ES-I3 (cell line): ENCODE measurements at regions not wholly inside any gene's neighbourhood (a gene's known extent, or its start where the extent isn't known, plus 50 kb on each side); places are given as distances from the start of the nearest gene placed in this dataset.
"Not testable (repeated sequence)": the region's sequence is repeated elsewhere in the genome, so short reads cannot be mapped to it uniquely, and the experiment has no call there.

Source experiments
- H3K36me3 ChIP-seq: 2 replicates; pipeline ENCODE4 v1.6.1; 2013; ENCODE audit warnings: mild to moderate bottlenecking, low read length, control low read depth, moderate library complexity; ENCODE audit not compliant: insufficient read depth
- H3K4me1 ChIP-seq: 2 replicates; pipeline ENCODE4 v1.6.1; 2013; ENCODE audit warnings: mild to moderate bottlenecking, control low read depth, low read length; ENCODE audit not compliant: insufficient read depth
- H3K9ac ChIP-seq: 2 replicates; pipeline ENCODE4 v1.6.1; 2013; ENCODE audit warnings: low read depth, mild to moderate bottlenecking, low read length, moderate library complexity
- H3K9me3 ChIP-seq: 2 replicates; pipeline ENCODE4 v1.6.1; 2013; ENCODE audit warnings: mild to moderate bottlenecking, low read length, moderate library complexity; ENCODE audit not compliant: control insufficient read depth, insufficient read depth

DNA sequence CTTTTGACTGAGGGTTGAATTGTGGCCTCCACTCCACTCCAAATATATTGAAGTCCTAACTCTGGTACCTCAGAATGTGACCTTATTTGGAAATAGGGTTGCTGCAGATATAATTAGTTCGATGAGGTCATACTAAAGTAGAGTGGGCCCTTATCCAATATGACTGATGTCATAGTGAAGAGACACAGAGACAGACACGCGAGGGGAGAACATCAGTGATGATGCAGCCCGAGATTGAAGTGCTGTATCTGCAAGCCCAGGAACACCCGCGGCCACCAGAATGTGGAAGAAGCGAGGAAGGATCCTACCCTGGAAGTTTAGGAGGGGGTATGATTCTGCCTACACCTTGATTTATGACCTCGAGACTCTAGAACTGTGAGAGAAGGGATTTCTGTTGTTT, 279.0 kb downstream of the ANKRD50 start:
- no peaks in the 10 kb centered on the region for H3K36me3 ChIP-seq
- no peaks in the 10 kb centered on the region for H3K4me1 ChIP-seq
- H3K9ac ChIP-seq = no peak overlapping the region
- no peaks in the 10 kb centered on the region for H3K9me3 ChIP-seq

DNA sequence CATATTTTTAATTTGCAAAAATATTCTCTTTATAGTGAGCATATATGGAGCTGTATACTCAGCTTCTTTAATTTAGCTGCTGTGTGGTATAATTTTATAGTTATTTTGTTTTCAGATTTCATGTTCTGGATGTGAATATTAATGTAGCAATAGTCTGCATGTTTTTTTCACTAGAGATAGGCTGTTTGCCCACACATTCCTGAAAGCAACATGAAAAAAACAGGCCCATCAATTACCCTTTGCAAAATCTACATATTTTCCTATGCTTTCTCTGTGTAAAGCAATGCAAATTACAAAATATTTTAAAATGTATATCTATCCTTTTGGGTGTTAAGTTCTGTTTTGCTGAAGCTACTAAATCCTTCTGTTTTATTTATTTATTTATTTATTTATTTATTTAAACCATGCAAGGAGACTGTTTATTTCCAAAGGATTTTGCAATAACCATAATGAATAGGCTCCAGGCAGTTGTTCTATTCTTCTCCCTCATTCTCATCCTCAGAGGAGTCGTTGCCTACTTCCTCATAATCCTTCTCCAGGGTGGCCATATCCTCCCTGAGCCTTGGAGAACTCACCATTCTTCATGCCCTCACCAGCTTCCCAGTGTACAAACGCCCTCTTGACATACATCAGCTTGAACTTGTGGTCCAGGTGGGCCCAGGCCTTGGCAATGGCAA, 277.1 kb downstream of the ANKRD50 start:
- H3K4me1 ChIP-seq = no peaks in the 10 kb centered on the region
- no peaks in the 10 kb centered on the region for H3K9me3 ChIP-seq
- no peaks in the 10 kb centered on the region for H3K36me3 ChIP-seq
- H3K9ac ChIP-seq = no peak overlapping the region

DNA sequence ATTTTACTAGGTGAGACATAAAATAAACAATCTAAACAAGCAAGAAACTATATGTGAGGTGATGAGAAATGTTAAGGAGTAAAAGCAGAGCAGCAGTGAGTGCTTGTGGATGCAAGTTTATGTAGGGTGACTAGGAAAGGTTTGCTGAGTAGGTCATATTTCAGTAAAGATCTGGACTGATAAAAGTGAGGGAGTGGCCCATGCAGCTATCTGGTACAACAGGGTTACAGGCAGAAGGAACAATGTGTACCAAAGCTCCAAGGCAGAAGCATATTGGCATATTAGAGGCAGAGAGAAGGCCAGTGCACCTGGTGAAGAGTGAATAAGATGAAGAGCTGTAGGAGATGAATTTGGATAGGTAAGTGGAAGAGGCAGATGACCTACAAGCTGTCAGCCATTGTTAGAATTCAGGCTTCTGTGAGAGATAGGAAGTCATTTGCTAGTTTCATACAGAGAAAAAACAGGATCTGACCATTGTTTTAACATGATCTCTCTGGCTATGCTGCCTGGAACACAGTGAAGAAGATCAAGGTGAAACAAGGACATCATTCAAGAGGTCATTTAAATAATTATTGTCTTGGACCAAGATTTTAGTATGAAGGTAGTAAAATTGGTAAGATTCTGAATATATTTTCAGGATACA, 274.6 kb downstream of the ANKRD50 start:
- H3K4me1 ChIP-seq = no peaks in the 10 kb centered on the region
- H3K9ac ChIP-seq = no peak overlapping the region
- H3K36me3 ChIP-seq = no peaks in the 10 kb centered on the region
- no peaks in the 10 kb centered on the region for H3K9me3 ChIP-seq

DNA sequence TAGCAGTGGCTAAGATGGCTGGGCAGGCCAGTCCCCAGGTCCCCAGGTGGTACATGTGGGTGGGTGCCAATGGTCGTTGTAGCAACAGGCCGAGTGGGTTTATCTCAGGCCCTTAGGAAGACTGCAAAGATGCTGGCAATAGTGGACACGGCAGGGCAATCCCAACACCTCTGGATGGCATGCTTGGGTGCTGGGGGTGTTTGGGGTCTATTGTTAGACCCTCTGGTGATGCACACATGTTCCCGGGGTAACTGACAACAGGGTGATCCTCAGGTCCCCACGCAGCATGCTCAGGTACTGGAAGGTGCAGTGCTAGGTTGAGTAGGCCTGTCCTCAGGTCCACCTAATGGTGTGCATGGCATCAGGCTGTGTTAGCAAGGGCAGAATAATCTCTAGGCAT, 267.5 kb downstream of the ANKRD50 start:
- no peaks in the 10 kb centered on the region for H3K4me1 ChIP-seq
- no peaks in the 10 kb centered on the region for H3K9me3 ChIP-seq
- no peaks in the 10 kb centered on the region for H3K36me3 ChIP-seq
- no peak overlapping the region for H3K9ac ChIP-seq

DNA sequence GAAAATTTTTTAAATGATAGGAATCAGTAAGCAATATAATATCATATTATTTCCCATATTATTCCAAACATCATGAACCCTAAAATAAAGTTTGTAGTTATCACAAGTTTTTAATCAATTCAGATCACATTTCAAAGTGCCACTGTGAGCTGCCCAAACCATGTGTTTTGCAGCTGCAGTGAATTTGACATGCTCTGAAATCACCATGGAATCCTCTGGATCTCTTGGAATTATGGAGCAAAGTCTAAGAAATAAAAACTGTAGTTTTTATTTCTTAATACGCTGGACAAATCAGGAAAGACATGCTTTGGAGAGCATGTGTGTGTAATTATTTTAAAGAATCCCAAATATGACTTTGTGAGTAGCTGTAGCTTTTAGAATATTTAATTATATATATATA, 262.7 kb downstream of the ANKRD50 start:
- Histone ChIP-seq H3K9ac (no peak overlapping the region), H3K4me1 (no peaks in the 10 kb centered on the region), H3K9me3 (no peaks in the 10 kb centered on the region), H3K36me3 (no peaks in the 10 kb centered on the region)

DNA sequence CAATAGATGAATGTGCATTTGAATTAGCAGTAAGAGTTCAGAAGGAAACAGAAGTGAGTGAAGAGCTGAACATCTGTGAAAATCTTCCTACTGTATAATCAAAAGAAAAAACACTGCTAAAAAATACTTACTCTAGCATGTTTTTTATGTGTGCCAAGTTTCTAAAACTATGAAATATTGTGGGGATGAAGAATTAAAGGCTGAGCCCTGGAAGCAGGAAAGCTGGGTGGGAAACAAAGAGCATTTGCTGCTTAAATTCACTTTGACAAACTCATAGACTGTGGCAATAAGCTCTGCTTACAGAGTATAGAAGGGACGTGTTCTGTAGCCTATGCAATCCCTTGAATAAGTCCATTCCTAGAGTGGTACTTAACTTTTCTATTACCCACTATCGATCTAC, 261.7 kb downstream of the ANKRD50 start:
- Histone ChIP-seq H3K9me3 (no peaks in the 10 kb centered on the region), H3K36me3 (no peaks in the 10 kb centered on the region), H3K9ac (no peak overlapping the region), H3K4me1 (no peaks in the 10 kb centered on the region)

DNA sequence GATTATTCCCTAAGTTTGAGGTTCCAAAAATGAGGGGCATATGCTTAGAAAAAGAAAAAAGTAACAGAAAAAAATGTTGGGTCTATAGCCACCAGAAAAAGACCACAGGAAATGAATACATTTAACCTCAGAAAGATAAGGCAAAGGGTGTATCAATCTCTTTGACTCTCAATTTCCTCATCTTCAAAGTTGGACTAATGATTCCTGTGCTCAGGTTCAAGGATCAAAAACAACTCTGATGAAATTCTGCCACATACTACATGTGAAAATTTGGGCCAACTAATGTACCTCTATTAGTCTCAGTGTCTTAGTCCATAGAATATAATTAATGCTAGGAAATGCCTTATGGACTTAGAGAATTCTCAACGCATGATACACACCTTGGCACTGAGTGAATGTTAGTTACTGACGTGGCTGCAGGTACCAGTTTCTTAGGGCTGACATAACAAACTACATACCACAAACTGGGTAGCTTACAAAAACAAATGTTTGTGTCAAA, 257.7 kb downstream of the ANKRD50 start:
- Histone ChIP-seq H3K36me3 (no peaks in the 10 kb centered on the region), H3K4me1 (no peaks in the 10 kb centered on the region), H3K9ac (no peak overlapping the region), H3K9me3 (no peaks in the 10 kb centered on the region)

DNA sequence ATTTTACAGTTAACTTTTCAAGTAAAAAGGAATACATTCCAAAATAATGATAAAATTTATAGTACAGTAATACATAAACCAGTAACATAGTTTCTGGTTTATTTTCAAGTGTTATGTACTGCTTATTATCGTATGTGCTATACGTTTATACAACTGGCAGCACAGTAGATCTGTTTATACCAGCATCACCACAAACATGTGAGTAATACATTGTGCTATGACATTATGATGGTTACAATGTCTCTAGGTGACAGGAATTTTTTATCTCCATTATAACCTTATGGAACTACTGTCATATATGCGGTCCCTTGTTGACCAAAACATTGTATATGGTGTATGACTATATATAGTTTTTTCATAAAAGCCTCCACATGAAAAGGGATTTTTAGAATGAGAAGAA, 256.9 kb downstream of the ANKRD50 start:
- no peaks in the 10 kb centered on the region for H3K9me3 ChIP-seq
- no peak overlapping the region for H3K9ac ChIP-seq
- H3K36me3 ChIP-seq = no peaks in the 10 kb centered on the region
- H3K4me1 ChIP-seq = no peaks in the 10 kb centered on the region

DNA sequence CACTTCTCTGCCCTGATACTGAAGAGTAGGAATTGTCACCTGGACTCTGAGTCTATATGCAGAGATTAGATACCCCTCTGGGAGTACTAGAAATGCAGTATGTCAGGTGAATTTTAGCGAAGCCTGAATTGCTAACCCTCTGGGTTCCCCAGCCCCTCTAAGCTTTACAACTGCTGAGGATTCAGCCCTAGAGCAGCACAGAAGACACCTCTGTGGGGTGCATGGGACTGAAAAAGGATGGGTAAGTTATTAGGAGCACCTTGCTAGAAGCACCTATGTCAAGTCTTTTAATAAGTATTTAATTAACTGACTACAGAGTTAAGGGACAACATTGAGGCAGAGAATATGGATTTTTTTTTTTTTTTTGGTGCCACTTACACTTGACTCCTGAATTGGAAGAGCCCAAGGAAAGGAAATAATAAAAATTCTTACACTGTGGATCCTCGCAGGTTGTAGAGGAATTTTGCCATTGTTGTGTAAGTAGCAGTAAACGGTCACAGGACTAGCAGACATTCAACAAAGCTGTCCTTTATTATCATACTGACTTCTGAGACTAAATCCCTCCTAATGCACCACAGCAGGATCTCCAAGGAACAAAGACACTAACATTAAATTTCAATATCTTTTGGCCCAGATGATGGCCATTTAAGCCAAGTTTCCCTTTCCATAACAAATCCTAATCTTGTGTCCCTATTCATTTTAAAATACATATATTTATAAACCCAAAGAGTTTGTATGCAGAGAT, 253.2 kb downstream of the ANKRD50 start:
- no peaks in the 10 kb centered on the region for H3K9me3 ChIP-seq
- no peak overlapping the region for H3K9ac ChIP-seq
- H3K4me1 ChIP-seq = no peaks in the 10 kb centered on the region
- H3K36me3 ChIP-seq = no peaks in the 10 kb centered on the region

DNA sequence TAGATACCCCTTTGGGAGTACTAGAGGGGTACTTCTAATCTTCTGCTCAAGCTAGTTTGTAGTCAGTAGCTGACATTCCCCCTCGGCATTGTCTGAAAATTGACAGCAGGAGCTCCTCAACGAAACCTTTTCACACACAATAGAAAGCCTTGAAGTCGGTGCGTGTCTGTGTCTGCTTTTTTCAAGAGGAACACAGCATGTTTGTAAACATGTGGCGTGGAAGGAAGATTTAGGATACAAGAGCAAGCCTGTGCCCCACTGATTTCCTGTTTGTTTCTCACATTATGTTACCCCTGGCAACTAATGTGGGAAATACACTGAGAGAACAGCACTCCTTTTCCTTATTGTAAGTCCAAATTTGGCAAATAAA, 252.6 kb downstream of the ANKRD50 start:
- no peaks in the 10 kb centered on the region for H3K36me3 ChIP-seq
- no peaks in the 10 kb centered on the region for H3K4me1 ChIP-seq
- no peaks in the 10 kb centered on the region for H3K9me3 ChIP-seq
- no peak overlapping the region for H3K9ac ChIP-seq

DNA sequence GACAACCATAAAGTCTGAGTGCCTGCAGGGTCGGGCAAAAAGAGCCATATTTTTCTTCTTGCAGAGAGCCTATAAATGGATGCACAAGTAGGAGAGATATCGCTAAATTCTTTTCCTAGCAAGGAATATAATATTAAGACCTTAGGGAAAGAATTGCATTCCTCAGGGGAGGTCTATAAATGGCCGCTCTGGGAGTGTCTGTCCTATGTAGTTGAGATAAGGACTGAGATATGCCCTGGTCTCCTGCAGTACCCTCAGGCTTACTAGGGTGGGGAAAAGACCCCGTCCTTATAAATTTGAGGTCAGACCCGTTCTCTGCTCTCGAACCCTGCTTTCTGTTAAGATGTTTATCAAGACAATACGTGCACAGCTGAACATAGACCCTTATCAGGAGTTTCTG, 250.9 kb downstream of the ANKRD50 start:
- not testable (repeated sequence) for H3K36me3 ChIP-seq, H3K9me3 ChIP-seq, H3K4me1 ChIP-seq, H3K9ac ChIP-seq

DNA sequence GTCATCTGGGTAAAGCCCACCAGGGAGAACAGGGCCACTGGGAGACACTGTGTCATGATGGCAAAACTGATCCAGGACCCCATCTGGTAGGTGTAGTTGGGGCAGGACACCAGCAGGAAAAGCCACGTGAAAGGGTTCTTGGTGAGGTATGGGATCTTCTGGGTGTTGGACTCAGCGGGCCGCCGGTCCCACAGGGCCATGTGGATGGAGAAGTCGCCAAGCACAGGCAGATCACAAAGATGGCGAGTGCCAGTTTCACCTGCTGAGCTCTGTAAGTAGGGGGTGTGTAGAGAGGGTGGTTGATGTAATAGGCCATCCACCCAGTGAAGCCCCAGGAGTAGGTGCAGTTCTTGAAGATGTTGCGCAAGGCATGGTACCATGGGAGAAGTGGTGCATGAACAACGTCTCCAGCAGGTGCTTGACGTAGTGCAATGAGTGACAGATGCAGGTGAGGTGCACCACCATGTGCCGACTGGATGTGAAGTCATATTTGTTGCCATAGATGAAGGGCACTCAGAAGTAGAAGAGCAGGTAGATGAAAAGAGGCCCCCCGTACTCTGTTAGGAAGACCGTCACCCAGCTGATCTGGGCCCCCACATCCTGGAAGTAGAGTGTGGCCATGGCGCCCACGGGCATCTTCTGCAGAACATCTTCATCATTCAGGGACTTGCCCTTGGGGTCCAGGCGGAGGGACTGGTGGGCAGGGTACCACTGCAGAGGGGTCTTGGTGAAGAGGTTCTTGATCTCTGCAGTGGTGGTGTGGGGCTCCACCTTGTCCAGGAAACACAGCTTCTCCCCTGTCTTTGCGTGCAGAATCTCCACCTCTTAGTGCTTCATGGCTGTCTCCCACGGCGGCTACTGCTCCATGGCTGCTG, 249.3 kb downstream of the ANKRD50 start:
- Histone ChIP-seq H3K4me1 (no peaks in the 10 kb centered on the region), H3K9me3 (no peaks in the 10 kb centered on the region), H3K9ac (no peak overlapping the region), H3K36me3 (no peaks in the 10 kb centered on the region)

DNA sequence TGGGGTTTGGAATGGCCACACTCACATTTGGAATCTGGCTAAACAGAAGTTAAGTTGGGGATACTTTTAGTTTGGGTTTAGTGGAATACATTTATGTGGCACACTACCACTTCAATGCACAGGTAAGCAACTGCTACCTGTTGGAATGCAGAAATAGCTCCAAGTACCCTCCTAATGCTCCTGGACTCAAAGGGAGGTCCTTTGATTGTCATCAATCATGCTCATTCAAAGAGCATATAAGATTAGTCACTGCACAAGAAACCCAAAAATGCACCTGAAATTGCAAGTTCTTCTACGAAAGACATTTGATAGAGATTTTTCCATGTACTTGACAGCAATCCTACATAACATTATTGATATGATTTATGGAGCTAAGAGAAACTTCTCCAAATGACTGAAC, 247.7 kb downstream of the ANKRD50 start:
- no peaks in the 10 kb centered on the region for H3K9me3 ChIP-seq
- H3K4me1 ChIP-seq = no peaks in the 10 kb centered on the region
- H3K36me3 ChIP-seq = no peaks in the 10 kb centered on the region
- H3K9ac ChIP-seq = no peak overlapping the region

DNA sequence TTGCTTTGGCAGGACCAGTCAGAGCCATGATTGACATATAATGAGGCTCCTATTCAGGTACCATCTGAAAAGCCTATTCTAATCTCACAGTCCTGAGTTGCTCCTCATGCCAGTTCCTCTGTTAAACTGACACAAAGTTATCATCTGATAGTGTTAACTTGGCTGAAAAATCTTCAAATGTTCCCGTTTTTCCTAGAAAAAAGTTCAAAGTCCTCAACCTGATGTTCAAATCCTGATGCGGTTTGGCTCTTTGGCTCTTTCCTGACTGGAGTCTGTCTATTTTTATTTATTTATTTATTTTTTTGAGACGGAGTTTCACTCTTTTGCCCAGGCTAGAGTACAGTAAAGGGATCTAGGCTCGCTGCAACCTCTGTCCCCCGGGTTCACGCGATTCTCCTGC, 244.2 kb downstream of the ANKRD50 start:
- H3K36me3 ChIP-seq = no peaks in the 10 kb centered on the region
- no peaks in the 10 kb centered on the region for H3K4me1 ChIP-seq
- peaks cover 4% of the 10 kb centered on the region; the same call in 1 of the 2 replicates for H3K9me3 ChIP-seq
- H3K9ac ChIP-seq = no peak overlapping the region
